Left lung (tissue), 4 donors: ENCODE measurements at regions not wholly inside any gene's neighbourhood (a gene's known extent, or its start where the extent isn't known, plus 50 kb on each side); places are given as distances from the start of the nearest gene placed in this dataset.
A peak's percentile ranks its signal among the peaks of the same experiment; 100 is the strongest.
"Not testable (repeated sequence)": the region's sequence is repeated elsewhere in the genome, so short reads cannot be mapped to it uniquely, and the experiment has no call there.

Experiments used
- ATAC-seq: fragments of 200-7000 bp; cut with Tn5 transposase; one replicate; pipeline ENCODE4 v1.9.1; 2020; ENCODE audit warnings: moderate library complexity
- DNase-seq, 4 donors: peaks; one replicate each; pipeline ENCODE4 v3.0.0-alpha.2; 2013 to 2020
- H3K27ac ChIP-seq, 2 donors: fragments of 200-600 bp; sonication (generic) in 1 of 2; one replicate each; pipeline versions ENCODE4 v1.5.0 to v1.8.0; 2020 to 2021
- H3K27me3 ChIP-seq, 2 donors: fragments of 200-600 bp; sonication (generic) in 1 of 2; one replicate each; pipeline versions ENCODE4 v1.5.0 to v1.8.0; 2020 to 2021
- H3K36me3 ChIP-seq, 2 donors: fragments of 200-600 bp; sonication (generic) in 1 of 2; one replicate each; pipeline versions ENCODE4 v1.5.0 to v1.8.0; 2020 to 2021
- H3K4me1 ChIP-seq, 2 donors: fragments of 200-600 bp; one replicate each; pipeline ENCODE4 v1.8.0; 2021
- H3K4me3 ChIP-seq, 2 donors: fragments of 200-600 bp; sonication (generic) in 1 of 2; one replicate each; pipeline versions ENCODE4 v1.5.0 to v1.8.0; 2020 to 2021; ENCODE audit warnings: mild to moderate bottlenecking in 1 of 2
- H3K9me3 ChIP-seq, 2 donors: fragments of 200-600 bp; sonication (generic) in 1 of 2; one replicate each; pipeline versions ENCODE4 v1.5.0 to v1.8.0; 2020 to 2021
- intact Hi-C, 2 donors: fragments of 100-400 bp; cut with DNase I; formaldehyde crosslinking; loops; one replicate each; pipeline versions ENCODE4 v1.11.2 to v1.14.2; 2022
- TF ChIP-seq, protein P1 (sequence below), 2 donors: fragments of 200-600 bp; sonication (generic) in 1 of 2; IDR thresholded peaks; one replicate each; pipeline versions ENCODE4 v1.5.0 to v1.8.0; 2021; ENCODE audit warnings: antibody characterized with exemption in 2 of 2
- donor health status: DM: no; HTN: yes; CAD: no.
- donor health status: DM: no; HTN: no; CAD: no.

- H3K27ac ChIP-seq, result no peak overlapping the region
- H3K36me3 ChIP-seq, result no peaks in the 10 kb centered on the region
- no peaks in the 10 kb centered on the region for H3K4me1 ChIP-seq
- DNase-seq (no peak), ATAC-seq (peak; percentile 65)
- H3K9me3 ChIP-seq, result no peaks in the 10 kb centered on the region
- no peak overlapping the region for H3K4me3 ChIP-seq
- H3K27me3 ChIP-seq, result no peaks in the 10 kb centered on the region
- intact Hi-C loops, result no loop called here
- TF ChIP-seq, protein P1, sequence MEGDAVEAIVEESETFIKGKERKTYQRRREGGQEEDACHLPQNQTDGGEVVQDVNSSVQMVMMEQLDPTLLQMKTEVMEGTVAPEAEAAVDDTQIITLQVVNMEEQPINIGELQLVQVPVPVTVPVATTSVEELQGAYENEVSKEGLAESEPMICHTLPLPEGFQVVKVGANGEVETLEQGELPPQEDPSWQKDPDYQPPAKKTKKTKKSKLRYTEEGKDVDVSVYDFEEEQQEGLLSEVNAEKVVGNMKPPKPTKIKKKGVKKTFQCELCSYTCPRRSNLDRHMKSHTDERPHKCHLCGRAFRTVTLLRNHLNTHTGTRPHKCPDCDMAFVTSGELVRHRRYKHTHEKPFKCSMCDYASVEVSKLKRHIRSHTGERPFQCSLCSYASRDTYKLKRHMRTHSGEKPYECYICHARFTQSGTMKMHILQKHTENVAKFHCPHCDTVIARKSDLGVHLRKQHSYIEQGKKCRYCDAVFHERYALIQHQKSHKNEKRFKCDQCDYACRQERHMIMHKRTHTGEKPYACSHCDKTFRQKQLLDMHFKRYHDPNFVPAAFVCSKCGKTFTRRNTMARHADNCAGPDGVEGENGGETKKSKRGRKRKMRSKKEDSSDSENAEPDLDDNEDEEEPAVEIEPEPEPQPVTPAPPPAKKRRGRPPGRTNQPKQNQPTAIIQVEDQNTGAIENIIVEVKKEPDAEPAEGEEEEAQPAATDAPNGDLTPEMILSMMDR (IDR thresholded peaks at IDR 0.05), result no peak
Measured at GRCh38 chr20:22962567-22963439, 72.3 kb upstream of the SSTR4 start.

- TF ChIP-seq, protein P1 (IDR thresholded peaks at IDR 0.05), result no peak
- Histone ChIP-seq H3K9me3 (no peaks in the 10 kb centered on the region), H3K27me3 (no peaks in the 10 kb centered on the region), H3K36me3 (no peaks in the 10 kb centered on the region), H3K27ac (no peak overlapping the region), H3K4me3 (no peak overlapping the region), H3K4me1 (no peaks in the 10 kb centered on the region)
- ATAC-seq (no peak), DNase-seq (no peak)
- intact Hi-C loops, result no loop called here
Measured at GRCh38 chr20:22963581-22963980, 71.5 kb upstream of the SSTR4 start.

DNA sequence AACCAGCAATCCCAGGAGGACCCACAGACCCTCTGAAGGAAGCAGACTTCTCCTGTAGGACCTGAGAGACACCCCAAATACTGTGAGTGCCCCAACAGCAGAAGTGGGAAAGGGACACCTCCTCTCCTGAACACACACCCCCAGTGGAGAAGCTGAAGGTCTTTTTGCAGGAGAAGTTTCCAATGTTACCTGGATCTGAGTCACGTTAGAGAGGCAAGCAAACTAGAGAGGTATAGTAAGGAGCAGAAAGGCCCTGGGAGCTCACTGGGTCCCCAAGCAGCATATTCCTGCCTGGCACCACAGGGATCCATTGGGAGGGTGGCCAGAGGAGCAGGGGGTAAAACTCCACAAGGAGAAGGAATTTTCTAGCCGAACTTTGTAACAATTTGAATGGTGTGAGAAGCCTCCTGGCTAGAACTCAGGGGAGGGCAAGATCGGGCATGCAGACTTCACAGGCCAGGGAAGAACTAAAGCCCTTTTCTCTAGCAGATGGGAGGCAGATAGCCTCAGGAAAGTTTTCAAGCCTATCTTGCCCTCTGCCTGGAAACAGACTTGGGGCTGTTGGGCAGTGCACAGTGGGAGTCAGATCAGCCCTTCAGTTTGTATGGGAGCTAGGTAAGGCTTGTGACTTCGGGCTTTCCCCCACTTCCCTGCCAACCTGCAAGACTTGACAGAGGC lies 68.2 kb upstream of the SSTR4 start:
- Histone ChIP-seq H3K9me3 (no peaks in the 10 kb centered on the region), H3K27ac (no peak overlapping the region), H3K27me3 (no peaks in the 10 kb centered on the region), H3K36me3 (no peaks in the 10 kb centered on the region), H3K4me3 (no peak overlapping the region), H3K4me1 (no peaks in the 10 kb centered on the region)
- ATAC-seq, result no peak
- no peak for DNase-seq
- intact Hi-C loops, result no loop called here
- TF ChIP-seq, protein P1 (IDR thresholded peaks at IDR 0.05), result no peak

- intact Hi-C loops, H3K27me3 ChIP-seq: not testable (repeated sequence)
Measured at GRCh38 chr20:22967706-22968105, 67.4 kb upstream of the SSTR4 start.

GRCh38 chr20:22969031-22969430 lies 66.1 kb upstream of the SSTR4 start:
- H3K36me3 ChIP-seq, H3K27ac ChIP-seq, ATAC-seq, H3K4me1 ChIP-seq, H3K9me3 ChIP-seq, H3K4me3 ChIP-seq, H3K27me3 ChIP-seq, intact Hi-C loops, DNase-seq: not testable (repeated sequence)

More at GRCh38 chr20:22967706-22968105, 67.4 kb upstream of the SSTR4 start:
- not testable (repeated sequence) for H3K27ac ChIP-seq, H3K4me1 ChIP-seq, H3K4me3 ChIP-seq, ATAC-seq, H3K9me3 ChIP-seq, H3K36me3 ChIP-seq, DNase-seq

DNA sequence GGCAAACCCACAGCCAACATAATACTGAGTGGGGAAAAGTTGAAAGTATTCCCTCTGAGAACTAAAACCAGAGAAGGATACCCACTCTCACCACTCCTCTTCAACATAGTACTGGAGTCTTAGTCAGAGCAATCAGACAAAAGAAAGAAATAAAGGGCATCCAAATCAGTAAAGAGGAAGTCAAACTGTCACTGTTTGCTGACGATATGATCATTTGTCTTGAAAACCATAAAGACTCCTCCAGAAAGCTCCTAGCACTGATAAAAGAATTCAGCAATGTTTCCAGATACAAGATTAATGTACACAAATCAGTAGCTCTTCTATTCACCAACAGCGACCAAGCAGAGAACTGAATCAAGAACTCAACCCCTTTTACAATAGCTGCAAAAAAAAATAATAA lies 64.0 kb upstream of the SSTR4 start:
- ATAC-seq, H3K4me1 ChIP-seq, H3K9me3 ChIP-seq, H3K27ac ChIP-seq, H3K4me3 ChIP-seq, H3K36me3 ChIP-seq, DNase-seq, H3K27me3 ChIP-seq, intact Hi-C loops: not testable (repeated sequence)
